Myocyte (in vitro differentiated cells): ENCODE measurements at regions not wholly inside any gene's neighbourhood (a gene's known extent, or its start where the extent isn't known, plus 50 kb on each side); places are given as distances from the start of the nearest gene placed in this dataset.
"Not testable (repeated sequence)": the region's sequence is repeated elsewhere in the genome, so short reads cannot be mapped to it uniquely, and the experiment has no call there.

Experiments used
- DNase-seq: peaks from one replicate; pipeline ENCODE4 v3.0.0-alpha.2; 2012; ENCODE audit warnings: low read depth

DNA sequence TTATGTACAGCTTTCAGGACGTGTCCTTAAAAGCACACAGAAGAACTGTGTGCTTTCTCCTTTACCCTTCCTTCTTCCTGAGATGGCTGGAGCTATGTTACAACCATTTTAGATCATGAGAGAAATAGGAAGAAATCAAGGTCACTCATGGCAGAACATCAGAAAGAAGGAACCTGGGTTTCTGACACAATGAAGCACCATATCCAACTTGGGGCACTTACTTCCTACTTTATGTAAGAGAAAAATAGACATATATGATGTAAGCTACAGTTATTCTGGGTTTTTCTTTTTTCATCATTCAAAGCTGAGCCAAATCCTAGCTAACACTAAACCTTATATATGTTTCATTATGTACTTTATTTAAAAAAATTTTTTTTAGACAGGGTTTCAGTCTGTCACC, 79.5 kb downstream of the FAM161A start:
- DNase-seq: no peak

GRCh38 chr2:61771904-61772845, 81.7 kb downstream of the FAM161A start:
- DNase-seq: no peak

- DNase-seq: peak; percentile 5
These were observed 83.1 kb downstream of the FAM161A start for GRCh38 chr2:61770746-61771145.

DNA sequence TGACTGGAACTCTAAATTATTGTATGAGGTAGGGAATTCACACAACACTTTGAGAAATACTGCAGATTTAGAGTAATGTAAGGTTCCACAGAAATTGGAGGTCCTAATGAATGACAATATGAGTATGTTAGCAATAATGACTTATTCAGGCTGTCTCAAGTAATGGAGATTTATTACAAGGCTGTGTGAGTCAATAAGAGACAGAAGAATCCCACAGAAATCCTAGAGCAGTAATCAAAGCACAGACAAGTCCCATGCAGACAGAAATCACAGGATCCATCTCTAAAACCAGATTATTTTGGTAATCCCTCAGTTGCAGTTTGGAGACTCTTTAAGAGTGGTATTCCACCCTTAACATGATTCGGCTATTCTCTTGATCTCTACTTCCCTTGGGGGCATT, 83.6 kb downstream of the FAM161A start:
- DNase-seq: no peak

DNA sequence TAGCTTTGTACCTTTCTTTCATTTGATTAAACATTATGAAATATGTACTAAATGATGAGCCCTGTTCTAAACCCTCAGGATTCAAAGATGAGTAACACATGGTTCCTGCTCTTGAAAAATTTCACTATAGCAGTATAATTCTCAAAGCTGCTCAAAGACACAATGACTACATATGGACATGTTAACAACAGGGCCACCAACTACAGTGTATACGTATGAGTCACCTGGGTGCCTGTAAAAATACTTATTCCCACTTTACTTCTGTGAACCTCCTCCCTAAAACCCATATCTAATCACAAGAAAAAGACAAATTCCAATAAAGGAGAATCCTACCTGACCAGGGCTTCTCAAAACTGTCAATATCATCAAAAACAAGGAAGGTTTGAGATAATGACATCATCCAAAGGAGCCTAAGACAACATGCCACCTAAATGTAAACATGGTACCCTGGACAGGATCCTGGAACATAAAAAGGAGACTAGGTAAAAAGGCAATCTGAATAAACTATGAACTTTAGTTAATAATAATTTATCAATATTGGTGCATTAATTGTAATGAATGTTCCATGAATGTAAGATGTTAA, 84.7 kb downstream of the FAM161A start:
- DNase-seq: no peak

- peak; percentile 98 for DNase-seq
These were observed 89.6 kb downstream of the FAM161A start for GRCh38 chr2:61764035-61764800.

GRCh38 chr2:61763605-61764034, 90.2 kb downstream of the FAM161A start:
- DNase-seq: peak; percentile 92

GRCh38 chr2:61762292-61762691, 91.6 kb downstream of the FAM161A start:
- no peak for DNase-seq

GRCh38 chr2:61759718-61760117, 94.1 kb downstream of the FAM161A start:
- DNase-seq: no peak

DNA sequence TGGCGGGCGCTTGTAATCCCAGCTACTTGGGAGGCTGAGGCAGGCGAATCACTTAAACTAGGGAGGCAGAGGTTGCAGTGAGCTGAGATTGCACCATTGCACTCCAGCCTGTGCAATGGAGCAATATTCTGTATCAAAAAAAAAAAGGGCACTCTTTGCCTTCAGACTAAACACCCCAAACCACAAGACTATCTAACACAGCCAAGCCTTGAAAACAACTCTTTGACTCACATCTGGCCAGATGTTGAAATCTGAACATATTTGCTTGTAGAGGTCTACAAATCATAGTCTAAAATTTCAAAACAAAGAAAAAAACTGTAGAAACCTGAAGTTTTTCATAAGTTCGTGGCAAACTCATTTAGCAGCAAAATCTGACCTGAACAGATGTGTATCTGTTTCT, 94.9 kb downstream of the FAM161A start:
- DNase-seq: peak; percentile 57

DNA sequence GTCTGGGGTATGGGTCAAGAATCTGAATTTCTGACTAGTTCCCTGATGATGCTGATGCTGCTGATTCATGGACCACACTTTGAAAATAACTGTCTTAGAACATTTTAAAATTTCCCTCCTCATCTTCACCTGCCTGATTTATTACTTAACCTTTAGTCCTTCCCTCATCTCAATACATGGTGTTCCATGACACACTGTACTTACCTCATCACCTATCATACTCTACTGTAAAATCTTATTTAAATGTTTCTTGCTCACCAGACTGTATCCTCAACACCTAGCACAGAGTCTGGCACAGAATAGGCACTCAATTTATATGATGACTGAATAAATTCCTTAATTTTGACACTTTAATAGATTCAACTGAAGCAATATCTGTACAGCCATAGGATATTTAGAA, 95.7 kb downstream of the FAM161A start:
- DNase-seq: no peak

- no peak for DNase-seq
These were observed 100.3 kb downstream of the FAM161A start for GRCh38 chr2:61753512-61753911.

DNA sequence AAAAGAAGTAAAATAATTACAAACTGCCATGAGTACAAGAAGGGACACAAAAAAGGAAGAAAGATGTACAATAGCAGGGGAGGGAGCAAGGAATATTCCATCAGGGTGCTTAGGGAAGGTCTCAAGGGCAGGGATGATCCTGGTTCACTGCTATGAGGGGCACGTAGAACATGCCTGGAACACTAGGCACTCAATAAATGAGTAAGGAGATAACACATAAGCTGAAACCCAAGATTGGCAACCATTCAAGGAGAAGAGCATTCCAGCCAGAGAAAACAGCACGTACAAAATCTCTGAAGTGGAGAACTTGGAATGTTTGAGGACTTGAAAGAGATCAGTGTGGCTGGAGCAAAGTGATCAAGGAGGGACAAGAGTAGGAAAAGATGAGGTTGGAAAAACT, 103.2 kb downstream of the FAM161A start:
- peak; percentile 39 for DNase-seq

DNA sequence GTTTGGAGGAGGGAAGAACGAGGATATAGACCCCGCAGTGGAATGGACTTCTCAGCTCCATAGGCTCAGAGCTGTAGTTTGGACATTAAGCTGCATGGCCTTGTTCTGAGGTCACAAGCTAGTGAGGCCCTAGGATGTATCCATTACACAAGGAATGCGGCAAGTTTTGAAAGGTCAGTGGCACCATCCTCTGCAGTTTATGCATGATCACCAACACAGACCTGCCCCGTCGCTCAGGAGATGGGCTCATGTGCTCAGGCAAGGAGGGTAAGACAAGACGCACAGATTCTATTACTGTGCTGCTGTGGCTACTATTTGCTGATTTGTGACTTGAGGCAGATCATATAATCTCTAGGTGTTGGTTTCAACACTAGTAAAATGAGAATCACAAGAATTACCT, 110.9 kb downstream of the FAM161A start:
- DNase-seq: no peak

DNA sequence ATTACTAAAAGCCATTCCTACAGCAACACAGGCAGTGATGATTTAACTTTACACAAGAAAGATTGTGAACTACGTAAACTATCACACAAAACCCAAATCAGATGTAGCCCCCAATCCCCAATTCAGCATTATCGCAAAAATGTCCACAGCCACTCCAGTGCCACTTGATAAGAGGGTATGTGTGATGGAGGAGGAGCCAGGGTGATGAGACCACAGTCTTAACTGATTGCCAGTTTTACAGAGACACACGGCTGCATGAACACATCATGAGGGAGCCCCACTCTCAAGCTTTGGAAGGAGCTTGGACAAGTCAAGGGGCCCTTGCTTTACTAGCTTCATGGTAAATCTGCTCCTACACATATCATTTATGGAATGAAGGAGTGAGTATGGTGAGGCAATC, 116.0 kb downstream of the FAM161A start:
- DNase-seq: no peak

DNA sequence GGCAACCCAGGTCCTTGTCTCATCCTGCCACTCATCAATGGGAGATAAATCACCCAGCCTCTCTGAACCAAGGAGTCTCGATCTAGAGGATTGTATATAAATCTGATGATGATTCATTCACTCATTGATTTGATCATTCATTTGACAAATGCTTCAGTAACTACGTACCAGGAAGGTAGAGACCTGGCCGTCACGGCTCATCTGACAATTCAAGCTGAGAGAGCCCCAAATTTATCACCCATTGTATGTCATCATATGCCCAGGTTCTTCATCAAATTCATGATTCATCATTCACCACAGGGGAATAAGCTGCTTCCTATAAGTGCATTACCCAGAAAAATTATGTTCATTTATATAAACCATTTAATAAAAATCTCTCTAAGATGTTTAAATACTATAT, 116.9 kb downstream of the FAM161A start:
- DNase-seq: no peak

DNA sequence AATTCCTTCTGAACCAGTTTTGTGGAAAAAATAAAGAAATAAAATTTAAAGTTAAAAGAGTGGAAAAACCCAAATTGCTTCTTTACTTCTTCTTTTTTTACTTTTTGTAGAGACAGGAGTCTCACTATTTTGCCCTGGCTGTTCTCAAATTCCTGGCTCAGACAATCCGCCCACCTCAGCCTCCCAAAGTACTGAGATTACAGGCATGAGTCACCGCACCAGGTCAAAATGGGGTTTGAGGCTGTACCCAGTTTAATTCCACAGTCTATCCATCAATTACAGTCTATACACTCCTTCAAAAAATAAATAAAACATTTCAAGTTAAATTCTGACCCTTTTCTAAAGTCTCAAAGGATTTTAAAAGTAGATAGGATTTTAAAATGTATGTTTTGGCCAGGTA, 120.3 kb downstream of the FAM161A start:
- peak; percentile 11 for DNase-seq

DNA sequence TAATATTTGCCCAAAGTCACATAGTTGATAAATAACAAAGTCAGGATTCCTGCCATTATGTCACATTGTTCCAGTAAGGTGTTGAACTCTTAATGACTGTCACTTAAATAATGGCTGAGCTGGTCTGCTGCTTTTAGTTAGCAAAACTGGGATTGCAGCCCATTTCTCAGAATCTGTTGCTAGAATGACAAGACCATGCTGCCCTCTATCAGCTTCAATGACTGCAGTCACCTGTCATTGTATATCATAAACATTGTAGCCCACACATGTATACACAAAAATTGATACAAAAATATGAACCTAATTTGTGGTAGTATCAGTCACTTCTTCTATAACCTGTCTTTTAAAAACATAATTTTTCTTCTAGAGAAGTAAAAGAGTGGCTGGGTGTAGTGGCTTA, 121.1 kb downstream of the FAM161A start:
- DNase-seq: no peak

- DNase-seq: no peak
These were observed 126.1 kb downstream of the FAM161A start for GRCh38 chr2:61727746-61728145.

DNA sequence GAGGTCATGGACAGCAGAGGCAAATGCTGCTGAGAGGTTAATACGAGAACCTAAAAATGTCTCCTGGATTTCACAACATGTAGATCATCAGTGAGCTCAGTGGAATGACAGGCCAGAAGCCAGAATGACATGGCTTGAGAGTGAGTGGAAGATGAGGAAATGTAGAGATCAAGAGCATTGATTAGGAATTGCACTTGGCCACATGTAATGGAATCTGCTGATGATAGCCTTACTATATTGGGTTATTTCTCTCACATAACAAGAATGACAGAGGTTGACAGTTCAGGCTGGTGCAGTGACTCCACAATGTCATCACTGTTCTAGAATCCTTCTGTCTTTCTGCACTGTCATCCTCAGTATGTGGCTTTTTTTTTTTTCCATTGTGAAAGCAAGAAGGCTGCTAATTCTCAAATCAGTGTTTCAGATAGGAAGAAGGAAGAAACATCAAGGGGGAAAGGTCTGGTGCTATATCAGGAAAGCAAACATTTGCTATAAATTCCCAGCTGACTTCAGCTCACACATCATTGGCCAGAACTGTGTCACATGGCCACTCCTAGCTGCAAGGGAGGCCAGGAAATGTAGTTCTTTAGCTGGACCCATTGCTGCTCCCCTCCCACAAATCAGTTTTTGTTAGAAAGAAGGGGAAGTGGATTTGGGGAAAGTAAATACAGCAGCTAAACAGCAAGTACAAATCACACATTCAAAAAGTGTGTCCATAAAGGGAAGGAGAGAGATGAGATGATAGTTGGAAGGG, 127.2 kb downstream of the FAM161A start:
- DNase-seq: no peak

DNA sequence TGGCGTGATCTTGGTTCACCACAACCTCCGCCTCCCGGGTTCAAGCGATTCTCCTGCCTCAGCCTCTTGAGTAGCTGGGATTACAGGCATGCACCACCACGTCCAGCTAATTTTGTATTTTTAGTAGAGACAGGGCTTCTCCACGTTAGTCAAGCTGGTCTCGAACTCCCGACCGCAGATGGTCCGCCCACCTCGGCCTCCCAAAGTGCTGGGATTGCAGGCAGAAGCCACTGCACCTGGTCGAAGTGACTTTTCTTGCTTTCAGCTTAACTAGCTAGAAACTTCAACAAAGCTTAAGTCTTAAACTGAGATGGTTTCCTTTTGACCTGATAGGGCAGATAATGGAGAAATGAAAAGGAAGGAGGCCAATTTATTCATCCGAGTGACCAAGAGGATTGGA, 130.5 kb downstream of the FAM161A start:
- DNase-seq: not testable (repeated sequence)
